Transverse colon (tissue), 4 donors: ENCODE measurements at regions not wholly inside any gene's neighbourhood (a gene's known extent, or its start where the extent isn't known, plus 50 kb on each side); places are given as distances from the start of the nearest gene placed in this dataset.

ENCODE experiments used
- DNase-seq: peaks from one replicate; pipeline ENCODE4 v3.0.0-alpha.2; 2019
- H3K27ac ChIP-seq, 4 donors: fragments of 200-600 bp; sonication (generic); 2 replicates each; pipeline ENCODE4 v1.5.1; 2016 to 2018; ENCODE audit warnings: inconsistent platforms in 4 of 4
- H3K27me3 ChIP-seq: fragments of 200-600 bp; sonication (generic); 2 replicates; pipeline ENCODE4 v1.5.1; 2017; ENCODE audit warnings: inconsistent platforms
- H3K36me3 ChIP-seq, 4 donors: fragments of 200-600 bp; sonication (generic); 2 replicates each; pipeline ENCODE4 v1.5.1; 2017 to 2019; ENCODE audit warnings: inconsistent platforms in 4 of 4
- H3K4me1 ChIP-seq, 4 donors: fragments of 200-600 bp; sonication (generic); 2 replicates each; pipeline ENCODE4 v1.5.1; 2017 to 2020; ENCODE audit warnings: inconsistent platforms in 4 of 4
- H3K4me3 ChIP-seq, 4 donors: fragments of 200-600 bp; sonication (generic); 1 replicate in 1 of 4; 2 replicates in 3 of 4; pipeline versions ENCODE4 v1.5.1 to v1.6.1; 2017 to 2019; ENCODE audit warnings: inconsistent platforms in 4 of 4
- H3K9me3 ChIP-seq, 2 donors: fragments of 200-600 bp; sonication (generic); 2 replicates each; pipeline ENCODE4 v1.5.1; 2017 to 2019; ENCODE audit warnings: inconsistent platforms in 2 of 2
- CTCF ChIP-seq, 5 experiments: fragments of 200-600 bp in 3 of 5; fragments of 450-650 bp in 2 of 5; sonication (generic) in 3 of 5; IDR thresholded peaks; 1 replicate in 2 of 5; 2 replicates in 3 of 5; pipeline ENCODE4 v1.5.1; 2016 to 2017; ENCODE audit warnings: antibody characterized with exemption in 5 of 5, inconsistent platforms in 3 of 5, mild to moderate bottlenecking in 2 of 5, moderate library complexity in 1 of 5
- EP300 ChIP-seq: sonication (generic); formaldehyde crosslinking; IDR thresholded peaks from one replicate; pipeline ENCODE4 v1.6.1; 2017; ENCODE audit warnings: antibody characterized with exemption, low read depth
- POLR2A ChIP-seq: fragments of 450-650 bp; IDR thresholded peaks from one replicate; pipeline ENCODE4 v1.6.1; 2016; ENCODE audit warnings: antibody characterized with exemption, mild to moderate bottlenecking, moderate library complexity
- POLR2AphosphoS5 ChIP-seq, 3 donors: sonication (generic); formaldehyde crosslinking; IDR thresholded peaks; one replicate each; pipeline ENCODE4 v1.6.1; 2016; ENCODE audit warnings: antibody characterized with exemption in 3 of 3
- WGBS, 2 donors: methylation state at CpG; one replicate each; pipeline ENCODE4 v1.1.5; 2018; ENCODE audit warnings: low coverage in 1 of 2; 5-methylcytosine and 5-hydroxymethylcytosine counted together
- in situ Hi-C, 4 donors: fragments of 200-750 bp; cut with MboI; loops; one replicate each; pipeline versions ENCODE4 v1.15.0 to v1.15.1; 2017; ENCODE audit warnings: low sequenced_read_pairs in 3 of 4, low pct_ligation_motif_present in 1 of 4, low pct_unique_long_range_greater_than_20kb in 1 of 4
- intact Hi-C: fragments of 100-400 bp; cut with DNase I; formaldehyde crosslinking; loops from one replicate; pipeline ENCODE4 v1.15.1; 2023; ENCODE audit warnings: low total_unique reads

DNA sequence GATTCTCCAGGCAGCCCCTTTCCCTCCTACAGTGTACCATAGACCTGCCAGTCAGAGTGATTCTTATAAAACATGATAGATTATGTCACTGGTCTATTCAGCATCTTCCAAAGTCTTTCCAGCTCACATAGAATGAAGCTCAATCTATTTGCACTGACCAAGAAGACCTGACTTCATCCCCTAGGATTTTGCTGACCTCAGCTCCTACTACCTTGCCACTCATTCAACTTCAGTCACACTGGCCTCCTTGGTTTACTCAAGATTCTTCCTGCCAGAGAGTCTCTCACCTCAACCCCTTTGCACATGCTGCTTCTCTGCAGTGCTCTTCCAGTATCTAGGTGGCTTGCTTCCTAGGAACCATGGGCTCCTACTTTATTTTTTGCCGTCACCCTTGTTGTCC is 392.9 kb downstream of the PID1 start:
- Histone ChIP-seq H3K9me3 (no peaks in the 10 kb centered on the region), H3K4me1 (no peaks in the 10 kb centered on the region), H3K27me3 (no peaks in the 10 kb centered on the region), H3K4me3 (no peak overlapping the region), H3K27ac (no peak overlapping the region), H3K36me3 (no peaks in the 10 kb centered on the region)
- in situ Hi-C loops: no loop called here
- TF ChIP-seq CTCF (IDR thresholded peaks at IDR 0.05): no peak
- TF ChIP-seq EP300: no peak
- TF ChIP-seq POLR2AphosphoS5 (IDR thresholded peaks at IDR 0.05): no peak
- TF ChIP-seq POLR2A: no peak
- DNase-seq: no peak
- intact Hi-C loops: no loop called here
- WGBS, 2 donors: 93% methylated on average over 1 of the region's 1 CpG; no CpG with 5 or more reads in 1 of the 2 donors

DNA sequence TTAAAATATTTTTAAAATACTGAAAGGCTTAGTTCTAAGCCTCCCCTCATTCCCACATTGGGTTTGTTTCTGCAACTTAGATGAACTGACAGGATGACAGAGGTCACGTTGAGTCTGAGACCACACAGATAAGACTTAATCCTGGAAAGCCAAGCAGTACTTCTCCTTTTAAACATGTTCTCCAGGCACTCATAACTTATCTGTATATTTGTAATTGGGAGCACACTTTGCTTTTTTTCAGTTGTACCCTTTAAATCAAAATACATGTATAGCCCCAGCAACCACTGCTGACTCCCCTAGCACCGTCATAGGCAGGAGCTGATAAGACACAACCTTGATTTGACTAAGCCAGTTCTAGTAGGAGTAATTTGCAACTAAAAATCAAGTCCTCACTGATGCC is 394.8 kb downstream of the PID1 start:
- DNase-seq: no peak
- no peaks in the 10 kb centered on the region for H3K27me3 ChIP-seq
- H3K36me3 ChIP-seq: no peaks in the 10 kb centered on the region
- WGBS, 2 donors: 67 to 70% methylated on average over 2 of the region's 2 CpGs
- no peak overlapping the region for H3K4me3 ChIP-seq
- intact Hi-C loops (no loop called here), in situ Hi-C loops (no loop called here)
- no peaks in the 10 kb centered on the region for H3K9me3 ChIP-seq
- H3K4me1 ChIP-seq: no peaks in the 10 kb centered on the region
- H3K27ac ChIP-seq: no peak overlapping the region
- TF ChIP-seq POLR2AphosphoS5 (IDR thresholded peaks at IDR 0.05) (no peak), EP300 (no peak), CTCF (IDR thresholded peaks at IDR 0.05) (no peak), POLR2A (no peak)

DNA sequence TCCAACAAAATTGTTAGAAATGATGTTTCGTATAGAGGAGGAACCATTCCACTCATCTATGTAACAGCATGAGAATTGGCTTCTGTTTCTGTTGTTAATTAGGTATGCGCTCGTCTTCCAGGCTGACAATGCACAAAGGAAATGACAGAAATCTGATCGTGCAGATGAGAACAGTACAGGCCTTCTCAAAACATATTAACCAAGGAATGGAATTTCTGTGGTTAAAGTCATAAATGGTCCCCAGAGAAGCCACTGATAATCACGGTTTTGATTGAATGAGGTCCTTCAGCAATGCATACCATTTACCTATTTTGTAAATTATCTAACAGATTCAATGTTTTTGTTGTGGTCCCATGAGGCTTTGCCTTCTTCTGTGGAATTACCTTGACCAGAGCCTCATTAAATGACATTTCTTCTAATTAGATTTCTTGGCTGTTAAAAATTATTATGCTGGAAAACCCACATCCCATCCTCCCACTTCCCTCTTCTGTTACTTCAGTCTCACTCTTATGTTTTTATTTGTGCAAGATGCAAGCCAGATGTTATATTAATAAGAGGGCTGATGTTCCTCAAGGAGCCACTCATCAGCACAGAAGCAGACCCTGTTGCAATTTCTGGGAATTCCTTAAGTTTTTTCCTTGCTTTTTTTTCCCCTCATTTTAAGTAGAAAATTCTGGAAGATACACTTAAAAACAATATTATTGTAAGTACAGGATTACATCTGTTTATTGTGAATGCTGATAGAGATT is 395.8 kb downstream of the PID1 start:
- H3K27ac ChIP-seq: no peak overlapping the region
- in situ Hi-C loops (no loop called here), intact Hi-C loops (no loop called here)
- H3K9me3 ChIP-seq: no peaks in the 10 kb centered on the region
- no peaks in the 10 kb centered on the region for H3K36me3 ChIP-seq
- TF ChIP-seq POLR2A: no peak
- no peak for TF ChIP-seq POLR2AphosphoS5 (IDR thresholded peaks at IDR 0.05)
- TF ChIP-seq EP300: no peak
- TF ChIP-seq CTCF (IDR thresholded peaks at IDR 0.05): no peak
- DNase-seq: no peak
- no peaks in the 10 kb centered on the region for H3K4me1 ChIP-seq
- H3K27me3 ChIP-seq: no peaks in the 10 kb centered on the region
- no peak overlapping the region for H3K4me3 ChIP-seq
- 64% methylated on average over 5 of the region's 5 CpGs for WGBS, 2 donors

DNA sequence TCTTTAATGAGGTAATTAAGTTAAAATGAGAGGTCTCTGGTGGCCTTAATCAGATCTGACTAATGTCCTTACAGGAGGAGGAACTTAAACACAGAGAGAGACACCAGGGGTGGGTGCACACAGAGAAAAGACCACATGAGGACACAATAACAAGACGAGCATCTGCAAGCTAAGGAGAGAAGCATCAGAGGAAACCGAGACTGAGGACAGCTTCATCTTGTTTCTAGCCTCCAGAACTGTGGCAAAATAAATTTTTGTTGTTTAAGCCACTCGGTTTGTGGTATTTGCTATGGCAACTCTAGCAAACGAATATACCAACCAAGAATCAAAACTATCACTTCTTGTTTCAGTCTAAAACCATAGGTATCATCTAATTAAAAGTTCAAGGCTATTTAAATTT is 400.1 kb downstream of the PID1 start:
- Histone ChIP-seq H3K4me3 (no peak overlapping the region), H3K27me3 (no peaks in the 10 kb centered on the region), H3K27ac (no peak overlapping the region), H3K4me1 (no peaks in the 10 kb centered on the region), H3K36me3 (no peaks in the 10 kb centered on the region), H3K9me3 (no peaks in the 10 kb centered on the region)
- no peak for DNase-seq
- TF ChIP-seq POLR2A (no peak), POLR2AphosphoS5 (IDR thresholded peaks at IDR 0.05) (no peak), CTCF (IDR thresholded peaks at IDR 0.05) (no peak), EP300 (no peak)
- intact Hi-C loops (no loop called here), in situ Hi-C loops (no loop called here)
- 54 to 61% methylated on average over 4 of the region's 4 CpGs for WGBS, 2 donors
